HUES64 (cell line): ENCODE measurements at regions not wholly inside any gene's neighbourhood (a gene's known extent, or its start where the extent isn't known, plus 50 kb on each side); places are given as distances from the start of the nearest gene placed in this dataset.
"Not testable (repeated sequence)": the region's sequence is repeated elsewhere in the genome, so short reads cannot be mapped to it uniquely, and the experiment has no call there.

Source experiments
- H3K27ac ChIP-seq: 2 replicates; pipeline ENCODE4 v1.7.0; 2013; ENCODE audit warnings: low read depth, low read length, inconsistent platforms
- H3K27me3 ChIP-seq: 2 replicates; pipeline ENCODE4 v1.6.1; 2013; ENCODE audit warnings: mild to moderate bottlenecking, low read length; ENCODE audit not compliant: insufficient read depth
- H3K36me3 ChIP-seq: 2 replicates; pipeline ENCODE4 v1.6.1; 2013; ENCODE audit warnings: mild to moderate bottlenecking, low read length; ENCODE audit not compliant: insufficient read depth
- H3K4me1 ChIP-seq: 2 replicates; pipeline ENCODE4 v1.6.1; 2013; ENCODE audit warnings: mild to moderate bottlenecking, low read length, moderate library complexity; ENCODE audit not compliant: insufficient read depth
- H3K4me3 ChIP-seq: 2 replicates; pipeline ENCODE4 v1.5.1; 2013; ENCODE audit warnings: mild to moderate bottlenecking, low read length, moderate library complexity
- H3K9ac ChIP-seq: 2 replicates; pipeline ENCODE4 v1.6.1; 2013; ENCODE audit warnings: mild to moderate bottlenecking, low read depth, low read length
- H3K9me3 ChIP-seq: 2 replicates; pipeline ENCODE4 v1.6.1; 2013; ENCODE audit warnings: low read depth, low read length; ENCODE audit not compliant: insufficient read depth
- WGBS: fragments of 150-250, 120-280 bp; methylation state at CpG from one replicate; pipeline ENCODE4 v1.1.7; 2013; ENCODE audit warnings: missing lambda C conversion rate; 5-methylcytosine and 5-hydroxymethylcytosine counted together

GRCh38 chr11:93054881-93055280 lies 85.4 kb downstream of the MTNR1B start:
- no peaks in the 10 kb centered on the region for H3K36me3 ChIP-seq
- no peaks in the 10 kb centered on the region for H3K4me1 ChIP-seq
- WGBS = 92% methylated on average over 2 of the region's 2 CpGs
- H3K4me3 ChIP-seq = no peak overlapping the region
- H3K9me3 ChIP-seq = no peaks in the 10 kb centered on the region
- H3K27ac ChIP-seq = no peak overlapping the region
- H3K9ac ChIP-seq = no peak overlapping the region
- H3K27me3 ChIP-seq = no peaks in the 10 kb centered on the region

GRCh38 chr11:93059117-93059957 lies 89.9 kb downstream of the MTNR1B start:
- 87% methylated on average over 6 of the region's 6 CpGs for WGBS
- no peak overlapping the region for H3K9ac ChIP-seq
- H3K27ac ChIP-seq = no peak overlapping the region
- no peaks in the 10 kb centered on the region for H3K4me1 ChIP-seq
- no peaks in the 10 kb centered on the region for H3K9me3 ChIP-seq
- H3K4me3 ChIP-seq = no peak overlapping the region
- H3K36me3 ChIP-seq = no peaks in the 10 kb centered on the region
- no peaks in the 10 kb centered on the region for H3K27me3 ChIP-seq

DNA sequence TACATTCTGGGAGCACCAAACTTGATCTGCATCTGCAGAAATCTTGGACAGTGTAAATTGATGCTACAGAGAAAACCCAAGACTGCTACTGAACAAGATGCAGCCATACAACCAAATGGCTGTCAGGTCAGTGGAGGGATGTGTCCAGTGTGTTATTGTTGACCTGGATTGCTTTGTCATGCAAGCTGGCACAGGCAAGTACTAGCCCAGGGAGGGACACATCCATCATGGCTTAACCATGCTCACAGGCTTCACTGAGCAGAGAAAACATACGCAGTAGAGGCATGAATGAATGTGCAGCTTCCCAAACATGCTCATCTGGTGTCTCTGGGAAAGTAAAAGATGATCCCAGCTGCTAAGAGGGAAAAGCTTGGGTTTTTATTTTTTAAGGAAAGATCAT lies 93.6 kb downstream of the MTNR1B start:
- Histone ChIP-seq H3K27me3 (no peaks in the 10 kb centered on the region), H3K9ac (no peak overlapping the region), H3K27ac (no peak overlapping the region), H3K9me3 (no peaks in the 10 kb centered on the region), H3K4me1 (no peaks in the 10 kb centered on the region; the same call in 1 of the 2 replicates), H3K36me3 (no peaks in the 10 kb centered on the region), H3K4me3 (no peak overlapping the region)
- 96% methylated on average over 1 of the region's 1 CpG for WGBS

GRCh38 chr11:93065074-93065674 lies 95.7 kb downstream of the MTNR1B start:
- H3K27ac ChIP-seq, H3K4me3 ChIP-seq, H3K36me3 ChIP-seq, H3K9me3 ChIP-seq, H3K9ac ChIP-seq, H3K27me3 ChIP-seq: not testable (repeated sequence)
- H3K4me1 ChIP-seq = peaks cover 10% of the 10 kb centered on the region; the same call in 1 of the 2 replicates
- 79% methylated on average over 2 of the region's 2 CpGs for WGBS

GRCh38 chr11:93067881-93068390 lies 98.5 kb downstream of the MTNR1B start:
- H3K4me3 ChIP-seq = no peak overlapping the region
- no peak overlapping the region for H3K27ac ChIP-seq
- no peak overlapping the region for H3K9ac ChIP-seq
- no peaks in the 10 kb centered on the region for H3K9me3 ChIP-seq
- H3K36me3 ChIP-seq = no peaks in the 10 kb centered on the region
- H3K27me3 ChIP-seq = no peaks in the 10 kb centered on the region
- peaks cover 26% of the 10 kb centered on the region for H3K4me1 ChIP-seq

- Histone ChIP-seq H3K36me3 (no peaks in the 10 kb centered on the region), H3K9ac (peak overlapping the region; percentile 41; the same call in 1 of the 2 replicates), H3K27ac (peak overlapping the region; percentile 97), H3K9me3 (no peaks in the 10 kb centered on the region), H3K4me3 (peak overlapping the region; percentile 11; the same call in 1 of the 2 replicates), H3K4me1 (peaks cover 39% of the 10 kb centered on the region), H3K27me3 (no peaks in the 10 kb centered on the region)
- 14% methylated on average over 1 of the region's 1 CpG for WGBS
Measured at GRCh38 chr11:93072229-93072914, 102.9 kb downstream of the MTNR1B start.

GRCh38 chr11:93073026-93073425 lies 103.6 kb downstream of the MTNR1B start:
- H3K27me3 ChIP-seq = no peaks in the 10 kb centered on the region
- H3K4me3 ChIP-seq = no peak overlapping the region
- peaks cover 39% of the 10 kb centered on the region for H3K4me1 ChIP-seq
- WGBS = 55% methylated on average over 3 of the region's 3 CpGs
- peak overlapping the region; percentile 97 for H3K27ac ChIP-seq
- no peaks in the 10 kb centered on the region for H3K9me3 ChIP-seq
- no peaks in the 10 kb centered on the region for H3K36me3 ChIP-seq
- no peak overlapping the region for H3K9ac ChIP-seq

DNA sequence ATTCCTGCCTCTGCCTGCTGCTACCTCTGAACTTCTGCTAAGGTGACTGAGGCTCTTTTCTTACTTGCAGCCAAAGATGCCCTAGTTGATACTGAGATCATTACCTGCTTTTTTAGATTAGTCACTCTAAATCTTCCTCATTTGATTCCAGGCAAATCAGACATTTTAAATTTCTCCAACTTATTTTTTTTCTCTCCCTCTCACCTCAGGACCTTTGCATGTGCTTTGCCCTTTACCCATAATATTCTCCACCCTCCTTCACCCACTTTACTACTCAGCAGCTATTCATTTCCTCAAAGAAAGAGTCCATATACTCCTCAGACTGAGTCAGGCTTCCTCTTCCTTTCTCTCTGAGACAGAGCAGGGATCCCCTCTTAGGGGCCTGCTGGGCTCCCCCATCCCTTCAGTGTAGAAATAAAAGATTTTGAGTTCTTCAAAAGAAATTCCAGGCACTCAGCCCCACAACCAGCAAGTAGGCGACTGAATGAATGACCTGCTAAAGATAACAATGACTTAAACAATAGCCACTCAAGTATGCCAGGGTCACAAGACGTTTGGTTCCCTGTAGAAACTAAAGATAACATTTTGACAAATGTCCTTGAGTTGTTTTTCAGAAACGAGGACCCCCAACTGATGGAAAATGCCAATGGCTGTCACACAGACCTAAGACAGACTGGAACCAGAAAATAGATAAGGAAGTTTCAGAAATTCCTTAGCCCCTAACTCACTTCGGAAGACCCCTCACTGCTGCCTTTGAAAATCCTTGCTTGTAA lies 104.2 kb downstream of the MTNR1B start:
- Histone ChIP-seq H3K9me3 (no peaks in the 10 kb centered on the region), H3K9ac (no peak overlapping the region; the same call in 1 of the 2 replicates), H3K4me1 (peaks cover 39% of the 10 kb centered on the region), H3K4me3 (no peak overlapping the region), H3K27ac (peak overlapping the region; percentile 97), H3K36me3 (no peaks in the 10 kb centered on the region), H3K27me3 (no peaks in the 10 kb centered on the region)
- 50% methylated on average over 4 of the region's 4 CpGs for WGBS

GRCh38 chr11:93074352-93074751 lies 104.9 kb downstream of the MTNR1B start:
- WGBS = 86% methylated on average over 9 of the region's 10 CpGs
- peak overlapping the region; percentile 97; the same call in 1 of the 2 replicates for H3K27ac ChIP-seq
- no peak overlapping the region; the same call in 1 of the 2 replicates for H3K9ac ChIP-seq

GRCh38 chr11:93075782-93076181 lies 106.3 kb downstream of the MTNR1B start:
- Histone ChIP-seq H3K27me3 (no peaks in the 10 kb centered on the region), H3K4me3 (no peak overlapping the region), H3K4me1 (peaks cover 40% of the 10 kb centered on the region), H3K9me3 (no peaks in the 10 kb centered on the region), H3K27ac (no peak overlapping the region), H3K9ac (no peak overlapping the region), H3K36me3 (no peaks in the 10 kb centered on the region)
- WGBS = 84% methylated on average over 4 of the region's 4 CpGs

More at GRCh38 chr11:93074352-93074751, 104.9 kb downstream of the MTNR1B start:
- Histone ChIP-seq H3K9me3 (no peaks in the 10 kb centered on the region), H3K36me3 (no peaks in the 10 kb centered on the region), H3K4me1 (peaks cover 37% of the 10 kb centered on the region), H3K4me3 (no peak overlapping the region), H3K27me3 (no peaks in the 10 kb centered on the region)
